H4 (cell line): ENCODE measurements at regions not wholly inside any gene's neighbourhood (a gene's known extent, or its start where the extent isn't known, plus 50 kb on each side); places are given as distances from the start of the nearest gene placed in this dataset.

Source experiments
- DNase-seq: peaks from one replicate; pipeline ENCODE4 v3.0.0-alpha.2; 2015; ENCODE audit warnings: low spot score

- no peak for DNase-seq
These were observed 318.3 kb downstream of the PCDH10 start for GRCh38 chr4:133467290-133467947.

GRCh38 chr4:133465022-133465421 is 315.9 kb downstream of the PCDH10 start:
- no peak for DNase-seq

GRCh38 chr4:133464311-133464710 is 315.2 kb downstream of the PCDH10 start:
- no peak for DNase-seq

- no peak for DNase-seq
These were observed 303.6 kb downstream of the PCDH10 start for GRCh38 chr4:133452678-133453077.

DNA sequence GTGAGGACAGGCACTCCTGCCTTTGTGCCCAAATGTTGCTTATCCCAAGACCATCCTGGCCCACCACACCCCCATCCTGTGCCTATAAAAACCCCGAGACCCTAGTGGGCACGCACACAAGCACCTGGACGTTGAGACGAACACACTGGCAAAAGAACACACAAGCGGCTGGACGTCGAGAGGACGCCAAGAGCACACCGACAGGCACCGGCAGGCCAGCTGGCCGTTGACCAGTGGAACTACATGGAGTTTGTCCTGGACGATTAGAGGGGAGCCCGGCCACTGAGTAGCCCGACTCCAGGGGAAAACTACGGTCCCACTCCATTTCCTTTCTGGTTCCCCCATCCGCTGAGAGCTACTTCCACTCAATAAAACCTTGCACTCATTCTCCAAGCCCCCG is 301.7 kb downstream of the PCDH10 start:
- no peak for DNase-seq

DNA sequence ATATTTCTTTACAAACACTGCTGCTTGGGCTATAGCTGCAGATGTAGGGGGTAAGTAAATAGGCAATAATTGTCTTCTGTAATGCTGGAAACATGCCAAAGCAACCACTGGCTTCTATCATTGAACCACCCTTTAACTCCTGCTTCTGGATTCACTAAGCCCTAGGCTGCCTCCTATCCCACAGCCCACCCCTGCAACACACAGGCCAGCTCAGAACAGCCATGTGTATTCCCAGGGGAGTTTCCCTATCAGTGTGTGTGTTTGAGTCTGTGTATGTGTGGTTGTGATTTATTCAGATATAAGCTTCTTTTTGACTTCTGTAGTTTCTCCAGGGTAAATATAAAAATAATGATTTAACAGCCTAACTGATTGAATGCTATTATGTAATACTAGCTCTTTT is 291.3 kb downstream of the PCDH10 start:
- no peak for DNase-seq

GRCh38 chr4:133439830-133440229 is 290.7 kb downstream of the PCDH10 start:
- no peak for DNase-seq

DNA sequence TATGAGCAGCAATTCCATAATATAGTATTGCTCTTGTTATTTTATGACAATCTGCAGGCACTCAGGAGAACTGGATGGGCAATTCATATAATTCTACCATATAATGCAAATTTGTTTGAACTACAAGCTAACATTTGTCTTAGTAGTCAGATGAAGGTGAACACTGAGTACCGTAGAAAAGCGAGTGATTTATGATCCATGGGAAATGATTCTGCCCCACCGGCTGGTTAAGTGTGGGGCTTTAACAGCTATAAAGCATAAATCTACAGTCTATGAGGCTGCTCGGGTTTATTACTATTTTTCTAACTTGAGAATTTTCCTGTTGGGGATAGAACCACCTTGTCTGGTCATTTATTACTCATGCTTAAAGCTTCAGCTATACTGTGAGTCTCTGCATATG is 275.5 kb downstream of the PCDH10 start:
- no peak for DNase-seq

DNA sequence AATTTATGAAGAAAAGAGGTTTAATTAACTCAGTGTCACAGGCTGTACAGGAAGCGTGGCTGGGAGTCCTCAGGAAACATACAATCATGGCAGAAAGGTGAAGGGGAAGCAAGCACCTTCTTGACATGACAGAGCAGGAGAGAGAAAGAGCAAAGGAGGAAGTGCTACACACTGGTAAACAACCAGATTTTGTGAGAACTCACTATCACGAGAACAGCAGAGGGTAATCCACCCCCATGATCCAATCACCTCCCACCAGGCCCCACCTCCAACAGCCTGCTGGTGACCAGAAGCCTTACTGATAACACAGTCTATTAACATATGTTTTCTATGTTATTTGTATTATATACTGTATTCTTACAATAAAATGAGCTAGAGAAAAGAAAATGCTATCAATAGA is 254.8 kb downstream of the PCDH10 start:
- no peak for DNase-seq

GRCh38 chr4:133402616-133403015 is 253.5 kb downstream of the PCDH10 start:
- DNase-seq, result no peak

- no peak for DNase-seq
These were observed 246.0 kb downstream of the PCDH10 start for GRCh38 chr4:133394971-133395627.

DNA sequence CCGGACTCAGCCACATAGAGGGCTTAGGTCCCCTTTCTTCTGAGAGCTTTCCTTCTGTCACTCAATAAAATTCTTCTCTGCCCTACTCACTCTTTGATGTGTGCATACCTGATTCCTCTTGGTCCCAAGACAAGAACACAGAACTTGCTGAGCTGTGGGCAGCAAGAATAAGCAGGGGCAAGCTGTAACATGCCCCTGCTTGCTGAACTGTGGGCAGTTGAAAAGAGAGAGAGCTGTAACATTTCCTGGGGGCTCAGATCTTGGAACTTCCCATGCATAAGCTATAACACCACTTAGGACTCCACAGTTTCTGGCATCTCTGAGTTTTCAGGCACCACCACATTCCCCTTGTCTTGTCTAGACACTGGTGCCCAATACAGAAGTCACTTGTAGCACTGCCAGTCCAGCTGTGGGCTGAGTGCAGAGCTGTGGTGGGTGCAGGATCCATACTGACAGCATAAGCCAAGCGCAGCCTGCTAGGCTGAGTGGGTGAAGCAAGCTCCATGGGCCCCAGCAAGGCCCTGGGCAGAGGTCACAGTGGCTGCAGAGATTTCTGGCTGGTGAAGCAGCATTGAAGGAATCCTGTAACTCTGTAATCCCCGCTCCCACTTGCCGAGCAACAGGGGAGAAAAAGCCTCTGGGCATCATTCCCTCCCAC is 241.2 kb downstream of the PCDH10 start:
- DNase-seq, result no peak

GRCh38 chr4:133389029-133389428 is 239.9 kb downstream of the PCDH10 start:
- DNase-seq, result no peak

DNA sequence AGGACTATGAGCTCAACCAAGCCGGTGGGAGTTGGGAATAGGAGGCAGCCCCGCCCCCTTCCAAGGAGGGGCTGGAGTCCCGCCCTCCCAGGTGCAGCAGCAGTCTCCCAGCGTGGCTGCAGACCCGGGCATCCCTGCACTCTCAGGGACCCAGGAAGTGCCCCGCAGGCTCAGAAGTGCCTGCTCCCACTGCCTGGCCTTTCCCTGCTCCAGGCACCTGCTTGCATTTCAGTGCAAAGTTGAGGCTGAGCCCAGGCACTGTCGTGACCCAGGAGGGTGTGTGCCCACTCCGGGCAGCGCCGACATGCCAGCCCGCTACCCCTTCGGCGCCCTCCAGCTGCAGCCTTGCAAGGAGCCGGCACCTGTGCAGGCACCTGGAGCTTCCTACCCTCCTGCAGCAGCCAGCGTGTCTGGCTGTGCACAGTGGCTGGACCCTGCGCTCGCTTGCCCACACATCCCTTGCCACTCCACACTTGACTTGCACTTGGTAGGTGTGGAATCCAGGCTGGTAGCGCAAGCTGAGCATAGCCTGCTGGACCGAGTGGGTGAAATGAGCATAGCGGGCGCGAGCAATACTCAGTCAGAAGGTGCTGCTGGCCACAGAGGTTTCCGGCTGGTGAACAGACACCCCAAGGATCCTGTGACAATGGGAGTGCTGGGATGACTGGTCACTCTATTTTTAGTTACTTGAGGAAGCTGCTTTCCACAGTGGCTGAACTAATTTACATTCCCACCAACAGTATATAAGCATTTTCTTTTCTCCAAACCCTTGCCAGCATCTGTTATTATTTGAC is 236.3 kb downstream of the PCDH10 start:
- DNase-seq, result no peak

DNA sequence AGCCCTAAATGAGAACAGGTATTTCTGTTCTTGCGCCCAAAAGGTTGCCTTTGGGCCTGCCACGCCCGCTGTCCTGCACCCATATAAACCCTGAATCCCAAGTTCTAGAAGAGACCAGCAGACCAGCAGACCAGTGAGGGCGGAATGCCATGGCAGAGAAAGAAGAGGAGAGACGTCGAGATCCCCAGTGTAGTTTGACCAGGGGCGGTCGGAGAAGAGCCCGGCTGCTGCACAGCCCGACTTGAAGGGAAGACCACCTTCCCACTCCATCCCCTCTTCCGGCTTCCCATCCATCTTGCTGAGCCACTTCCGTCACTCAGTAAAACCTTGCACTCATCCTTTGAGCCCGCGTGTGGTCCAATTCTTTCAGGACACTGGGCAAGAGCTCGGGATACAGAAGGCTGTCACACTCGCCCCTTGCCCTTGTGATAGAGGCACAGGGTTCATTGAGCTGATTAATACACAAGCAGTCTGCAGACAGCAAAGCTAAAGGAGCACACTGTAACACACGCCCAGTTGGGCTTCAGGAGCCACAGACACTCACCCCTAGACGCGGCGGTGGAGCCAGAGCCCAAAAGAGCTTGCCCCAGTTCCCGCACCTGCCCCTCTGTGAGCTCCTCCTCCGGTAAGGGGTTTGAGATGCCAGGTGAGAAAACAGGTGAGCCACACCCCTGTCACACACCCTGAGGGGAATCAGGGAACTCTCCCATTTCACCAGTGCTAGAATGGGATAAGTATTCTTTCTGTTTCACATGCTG is 230.8 kb downstream of the PCDH10 start:
- no peak for DNase-seq

DNA sequence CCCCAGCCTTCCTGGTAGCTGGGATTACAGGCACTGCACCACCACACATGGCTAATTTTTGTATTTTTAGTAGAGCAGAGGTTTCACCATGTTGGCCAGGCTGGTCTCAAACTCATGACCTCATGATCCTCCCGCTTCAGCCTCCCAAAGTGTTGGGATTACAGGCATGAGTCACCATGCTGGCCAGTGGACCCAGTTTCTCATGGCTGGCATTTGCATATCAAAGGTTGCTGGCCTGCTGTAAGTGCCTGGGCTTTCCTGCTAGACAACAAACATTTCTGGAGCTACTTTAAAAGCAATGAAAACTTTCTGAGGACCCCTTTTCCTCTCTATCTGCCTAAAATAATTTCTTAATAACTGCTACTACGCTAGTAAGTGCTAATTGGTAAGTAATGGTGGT is 228.2 kb downstream of the PCDH10 start:
- DNase-seq, result no peak

GRCh38 chr4:133372699-133373098 is 223.6 kb downstream of the PCDH10 start:
- no peak for DNase-seq

GRCh38 chr4:133355633-133356032 is 206.5 kb downstream of the PCDH10 start:
- no peak for DNase-seq

DNA sequence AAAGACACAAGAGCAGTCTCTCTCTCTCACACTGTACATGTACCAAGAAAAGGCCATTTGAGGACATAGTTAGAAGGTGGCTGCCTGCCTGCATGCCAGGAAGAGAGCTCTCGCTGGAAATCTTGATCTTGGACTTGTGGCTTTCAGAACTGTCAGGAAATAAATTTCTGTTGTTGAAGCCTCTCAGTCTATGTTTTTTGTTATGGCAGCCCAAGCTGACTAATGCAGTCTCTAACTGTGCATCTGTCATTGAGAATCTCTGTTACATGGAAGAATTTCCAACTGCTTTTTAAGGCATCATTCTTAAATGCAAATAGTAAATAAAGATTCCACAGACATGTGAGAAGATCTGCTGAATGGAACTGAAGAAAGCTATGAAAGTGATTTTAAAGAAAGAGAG is 198.3 kb downstream of the PCDH10 start:
- no peak for DNase-seq

GRCh38 chr4:133324491-133324890 is 175.4 kb downstream of the PCDH10 start:
- DNase-seq, result no peak

DNA sequence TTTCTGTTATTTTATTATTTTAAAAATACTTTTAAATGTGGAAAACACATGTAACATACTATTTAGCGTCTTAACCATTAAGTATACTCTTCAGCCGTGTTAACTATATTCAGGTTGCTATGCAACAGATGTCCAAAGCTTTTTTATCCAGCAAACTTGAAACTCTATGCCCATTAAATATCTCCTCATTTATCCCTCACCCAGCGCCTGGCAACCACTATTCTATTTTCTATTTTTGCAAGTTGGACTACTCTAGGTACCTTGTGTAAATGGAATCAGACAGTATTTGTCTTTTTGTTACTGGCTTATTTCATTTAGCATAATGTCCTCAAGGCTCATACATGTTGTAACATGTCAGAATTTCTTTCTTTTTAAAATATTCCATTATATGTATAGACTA is 174.6 kb downstream of the PCDH10 start:
- DNase-seq, result no peak
